Thyroid gland (tissue), 4 donors: ENCODE measurements at regions not wholly inside any gene's neighbourhood (a gene's known extent, or its start where the extent isn't known, plus 50 kb on each side); places are given as distances from the start of the nearest gene placed in this dataset.

Experiments used
- DNase-seq, 2 donors: peaks; one replicate each; pipeline ENCODE4 v3.0.0-alpha.2; 2019
- H3K27ac ChIP-seq, 3 donors: fragments of 200-600 bp; sonication (generic); 1 replicate in 2 of 3; 2 replicates in 1 of 3; pipeline ENCODE4 v1.5.1; 2016 to 2019; ENCODE audit warnings: mild to moderate bottlenecking in 1 of 3, moderate library complexity in 1 of 3
- H3K27me3 ChIP-seq: fragments of 200-600 bp; sonication (generic); one replicate; pipeline ENCODE4 v1.5.1; 2019
- H3K36me3 ChIP-seq, 2 donors: fragments of 200-600 bp; sonication (generic); one replicate each; pipeline ENCODE4 v1.5.1; 2016 to 2019
- H3K4me1 ChIP-seq, 2 donors: fragments of 200-600 bp; sonication (generic); one replicate each; pipeline ENCODE4 v1.5.1; 2017 to 2019
- H3K4me3 ChIP-seq, 3 donors: fragments of 200-600 bp; sonication (generic); replicated peaks in 1 of 3; 1 replicate in 2 of 3; 2 replicates in 1 of 3; pipeline ENCODE4 v1.5.1; 2016; ENCODE audit warnings: mild to moderate bottlenecking in 1 of 3
- H3K9me3 ChIP-seq: fragments of 200-600 bp; sonication (generic); one replicate; pipeline ENCODE4 v1.5.1; 2017
- CTCF ChIP-seq, 6 experiments: fragments of 200-600 bp in 3 of 6; fragments of 450-650 bp in 3 of 6; sonication (generic) in 3 of 6; IDR thresholded peaks; one replicate each; pipeline ENCODE4 v1.5.1; 2016 to 2019; ENCODE audit warnings: antibody characterized with exemption in 6 of 6, mild to moderate bottlenecking in 2 of 6, inconsistent platforms in 1 of 6, moderate library complexity in 1 of 6
- POLR2A ChIP-seq, 2 donors: fragments of 450-650 bp; IDR thresholded peaks; one replicate each; pipeline ENCODE4 v1.6.1; 2017; ENCODE audit warnings: antibody characterized with exemption in 2 of 2, mild to moderate bottlenecking in 2 of 2, moderate library complexity in 1 of 2
- WGBS, 2 donors: methylation state at CpG; one replicate each; pipeline ENCODE4 v1.1.5; 2017; 5-methylcytosine and 5-hydroxymethylcytosine counted together
- intact Hi-C: fragments of 100-400 bp; cut with DNase I; formaldehyde crosslinking; loops from one replicate; pipeline ENCODE4 v1.15.1; 2023

- TF ChIP-seq POLR2A (IDR thresholded peaks at IDR 0.05): no peak
- no peak for TF ChIP-seq CTCF (IDR thresholded peaks at IDR 0.05)
- H3K36me3 ChIP-seq: no peaks in the 10 kb centered on the region
- no peak overlapping the region for H3K4me3 ChIP-seq
- H3K27ac ChIP-seq: no peak overlapping the region
- WGBS, 2 donors: 59 to 68% methylated on average over 3 of the region's 3 CpGs
- no peaks in the 10 kb centered on the region for H3K27me3 ChIP-seq
- no peak for DNase-seq
- intact Hi-C loops: no loop called here
- no peaks in the 10 kb centered on the region for H3K9me3 ChIP-seq
- H3K4me1 ChIP-seq: no peaks in the 10 kb centered on the region
These were observed 91.2 kb upstream of the DBX1 start for GRCh38 chr11:20251496-20251895.

GRCh38 chr11:20250644-20251247, 90.5 kb upstream of the DBX1 start:
- intact Hi-C loops: no loop called here
- Histone ChIP-seq H3K27me3 (no peaks in the 10 kb centered on the region), H3K4me1 (no peaks in the 10 kb centered on the region), H3K9me3 (no peaks in the 10 kb centered on the region), H3K36me3 (no peaks in the 10 kb centered on the region), H3K4me3 (no peak overlapping the region), H3K27ac (no peak overlapping the region)
- 68 to 70% methylated on average over 3 of the region's 3 CpGs for WGBS, 2 donors
- no peak for TF ChIP-seq POLR2A (IDR thresholded peaks at IDR 0.05)
- DNase-seq: no peak

GRCh38 chr11:20249796-20250195, 89.5 kb upstream of the DBX1 start:
- Histone ChIP-seq H3K4me3 (no peak overlapping the region), H3K27ac (no peak overlapping the region), H3K27me3 (no peaks in the 10 kb centered on the region), H3K36me3 (no peaks in the 10 kb centered on the region), H3K9me3 (no peaks in the 10 kb centered on the region), H3K4me1 (no peaks in the 10 kb centered on the region)
- no peak for TF ChIP-seq CTCF (IDR thresholded peaks at IDR 0.05)
- no peak for TF ChIP-seq POLR2A (IDR thresholded peaks at IDR 0.05)
- DNase-seq: no peak
- intact Hi-C loops: no loop called here
- WGBS, 2 donors: 75 to 86% methylated on average over 3 of the region's 3 CpGs

GRCh38 chr11:20249378-20249777, 89.1 kb upstream of the DBX1 start:
- Histone ChIP-seq H3K4me1 (no peaks in the 10 kb centered on the region), H3K36me3 (no peaks in the 10 kb centered on the region), H3K27ac (no peak overlapping the region), H3K9me3 (no peaks in the 10 kb centered on the region), H3K4me3 (no peak overlapping the region), H3K27me3 (no peaks in the 10 kb centered on the region)
- DNase-seq: no peak
- TF ChIP-seq POLR2A (IDR thresholded peaks at IDR 0.05) (no peak), CTCF (IDR thresholded peaks at IDR 0.05) (no peak)
- intact Hi-C loops: no loop called here
- 84 to 85% methylated on average over 5 of the region's 5 CpGs for WGBS, 2 donors

GRCh38 chr11:20248871-20249270, 88.6 kb upstream of the DBX1 start:
- TF ChIP-seq POLR2A (IDR thresholded peaks at IDR 0.05) (no peak), CTCF (IDR thresholded peaks at IDR 0.05) (no peak)
- no peaks in the 10 kb centered on the region for H3K4me1 ChIP-seq
- no peak for DNase-seq
- H3K27me3 ChIP-seq: no peaks in the 10 kb centered on the region
- H3K27ac ChIP-seq: no peak overlapping the region
- 73 to 80% methylated on average over 2 of the region's 2 CpGs for WGBS, 2 donors
- intact Hi-C loops: no loop called here
- H3K4me3 ChIP-seq: no peak overlapping the region
- no peaks in the 10 kb centered on the region for H3K36me3 ChIP-seq
- no peaks in the 10 kb centered on the region for H3K9me3 ChIP-seq
